ENCODE measurements at regions not wholly inside any gene's neighbourhood (a gene's known extent, or its start where the extent isn't known, plus 50 kb on each side); places are given as distances from the start of the nearest gene placed in this dataset.

- no peaks in the 10 kb centered on the region for H3K4me1 ChIP-seq (ENCODE audit: low read depth)
- no peak overlapping the region for H3K27ac ChIP-seq
- no peaks in the 10 kb centered on the region for H3K9me3 ChIP-seq (ENCODE audit: low read depth)
- no peak overlapping the region for H3K4me3 ChIP-seq
- H3K27me3 ChIP-seq: no peaks in the 10 kb centered on the region
- no peak for DNase-seq (ENCODE audit: low read depth in 1 of 2, low spot score in 1 of 2)
- no peaks in the 10 kb centered on the region for H3K36me3 ChIP-seq
- TF ChIP-seq CTCF (IDR thresholded peaks at IDR 0.05; ENCODE audit: low read depth, low read length): no peak
These were observed 382.2 kb upstream of the ESRRG start for GRCh38 chr1:217105437-217105836.

- Histone ChIP-seq H3K36me3 (no peaks in the 10 kb centered on the region), H3K4me1 (ENCODE audit: low read depth) (no peaks in the 10 kb centered on the region), H3K27me3 (no peaks in the 10 kb centered on the region), H3K4me3 (no peak overlapping the region), H3K27ac (no peak overlapping the region), H3K9me3 (ENCODE audit: low read depth) (no peaks in the 10 kb centered on the region)
- DNase-seq (ENCODE audit: low read depth in 1 of 2, low spot score in 1 of 2): no peak
- TF ChIP-seq CTCF (IDR thresholded peaks at IDR 0.05; ENCODE audit: low read depth, low read length): no peak
These were observed 374.6 kb upstream of the ESRRG start for GRCh38 chr1:217097819-217098218.

GRCh38 chr1:217096200-217096599, 373.0 kb upstream of the ESRRG start:
- Histone ChIP-seq H3K4me1 (ENCODE audit: low read depth) (peaks cover 7% of the 10 kb centered on the region), H3K27me3 (no peaks in the 10 kb centered on the region), H3K4me3 (no peak overlapping the region), H3K36me3 (no peaks in the 10 kb centered on the region), H3K9me3 (ENCODE audit: low read depth) (no peaks in the 10 kb centered on the region), H3K27ac (no peak overlapping the region)
- no peak for TF ChIP-seq CTCF (IDR thresholded peaks at IDR 0.05; ENCODE audit: low read depth, low read length)
- DNase-seq (ENCODE audit: low read depth in 1 of 2, low spot score in 1 of 2): no peak

- DNase-seq (ENCODE audit: low read depth in 1 of 2, low spot score in 1 of 2): no peak
- Histone ChIP-seq H3K4me3 (no peak overlapping the region), H3K27me3 (no peaks in the 10 kb centered on the region), H3K9me3 (ENCODE audit: low read depth) (no peaks in the 10 kb centered on the region), H3K27ac (no peak overlapping the region), H3K4me1 (ENCODE audit: low read depth) (peaks cover 13% of the 10 kb centered on the region), H3K36me3 (no peaks in the 10 kb centered on the region)
- no peak for TF ChIP-seq CTCF (IDR thresholded peaks at IDR 0.05; ENCODE audit: low read depth, low read length)
These were observed 371.9 kb upstream of the ESRRG start for GRCh38 chr1:217095050-217095622.

GRCh38 chr1:217091561-217091960, 368.3 kb upstream of the ESRRG start:
- Histone ChIP-seq H3K27ac (peak overlapping the region; percentile 97), H3K36me3 (no peaks in the 10 kb centered on the region), H3K9me3 (ENCODE audit: low read depth) (no peaks in the 10 kb centered on the region), H3K4me3 (peak overlapping the region; percentile 50), H3K4me1 (ENCODE audit: low read depth) (peaks cover 29% of the 10 kb centered on the region), H3K27me3 (no peaks in the 10 kb centered on the region)
- TF ChIP-seq CTCF (IDR thresholded peaks at IDR 0.05; ENCODE audit: low read depth, low read length): no peak
- DNase-seq (ENCODE audit: low read depth in 1 of 2, low spot score in 1 of 2): no peak

Data from cardiac muscle cell (in vitro differentiated cells and primary cell).